GM23248 (cell line): ENCODE measurements at regions not wholly inside any gene's neighbourhood (a gene's known extent, or its start where the extent isn't known, plus 50 kb on each side); places are given as distances from the start of the nearest gene placed in this dataset.

Source experiments
- EZH2 ChIP-seq: fragments of 200-600 bp; sonication (generic); IDR thresholded peaks from 2 replicates; pipeline ENCODE4 v1.6.1; 2018; ENCODE audit warnings: antibody characterized with exemption, mild to moderate bottlenecking; ENCODE audit not compliant: insufficient read depth, poor library complexity, severe bottlenecking
- EZH2phosphoT487 ChIP-seq: fragments of 200-600 bp; sonication (generic); IDR thresholded peaks from 2 replicates; pipeline ENCODE4 v1.6.1; 2018; ENCODE audit warnings: antibody characterized with exemption, moderate library complexity, mild to moderate bottlenecking, low read depth; ENCODE audit not compliant: insufficient read depth

GRCh38 chr6:132135409-132135808, 184.2 kb upstream of the CCN2 start:
- no peak for TF ChIP-seq EZH2phosphoT487
- TF ChIP-seq EZH2: no peak
